ENCODE measurements at regions not wholly inside any gene's neighbourhood (a gene's known extent, or its start where the extent isn't known, plus 50 kb on each side); places are given as distances from the start of the nearest gene placed in this dataset.

DNA sequence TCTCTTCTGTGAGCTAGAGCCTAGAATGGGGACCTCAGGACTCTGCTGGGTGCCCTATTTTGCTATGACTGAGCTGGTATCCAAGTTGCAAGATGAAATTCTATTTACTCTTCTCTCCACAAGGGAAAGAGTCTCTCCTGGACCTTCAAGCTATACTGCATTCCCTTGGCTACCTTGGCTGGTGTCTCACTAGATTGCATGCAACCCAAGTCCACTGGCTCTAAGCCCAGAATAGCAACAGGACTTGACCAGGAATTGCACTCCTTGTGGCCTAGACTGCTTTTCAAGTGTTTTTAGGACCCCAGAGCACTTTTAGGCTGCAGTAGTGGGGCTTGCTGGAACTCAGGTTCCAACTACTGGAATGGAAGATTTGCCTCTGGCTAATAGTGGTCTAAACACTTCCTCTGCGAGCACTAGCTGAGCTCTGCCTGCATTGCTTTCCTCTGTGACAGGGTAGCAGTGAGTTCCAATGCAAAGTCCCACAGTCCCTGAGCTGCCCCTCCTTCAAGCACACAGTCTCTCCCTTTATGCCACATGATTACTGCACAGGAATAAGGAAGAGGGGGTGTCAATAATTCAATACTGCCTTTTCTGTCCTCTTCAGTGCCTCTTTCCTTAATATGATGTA, 1009.1 kb upstream of the FLRT2 start:
- no peak for TF ChIP-seq CTCF (conservative IDR thresholded peaks at IDR 0.05)
- Mint-ChIP-seq H3K4me1 (no peaks in the 10 kb centered on the region), H3K9me3 (peaks cover 10% of the 10 kb centered on the region), H3K4me3 (no peak overlapping the region), H3K36me3 (ENCODE audit: low read depth) (no peaks in the 10 kb centered on the region), H3K27me3 (ENCODE audit: low read depth) (no peaks in the 10 kb centered on the region), H3K27ac (ENCODE audit: unreplicated experiment) (no peak overlapping the region)
- DNase-seq (ENCODE audit: low read depth, low spot score), result no peak

- no peak for DNase-seq (ENCODE audit: low read depth, low spot score)
- Mint-ChIP-seq H3K4me3 (no peak overlapping the region), H3K9me3 (peaks cover 9% of the 10 kb centered on the region), H3K36me3 (ENCODE audit: low read depth) (no peaks in the 10 kb centered on the region), H3K27me3 (ENCODE audit: low read depth) (no peaks in the 10 kb centered on the region), H3K4me1 (no peaks in the 10 kb centered on the region), H3K27ac (ENCODE audit: unreplicated experiment) (no peak overlapping the region)
- TF ChIP-seq CTCF (conservative IDR thresholded peaks at IDR 0.05), result no peak
These were observed 1006.2 kb upstream of the FLRT2 start for GRCh38 chr14:84523746-84524145.

DNA sequence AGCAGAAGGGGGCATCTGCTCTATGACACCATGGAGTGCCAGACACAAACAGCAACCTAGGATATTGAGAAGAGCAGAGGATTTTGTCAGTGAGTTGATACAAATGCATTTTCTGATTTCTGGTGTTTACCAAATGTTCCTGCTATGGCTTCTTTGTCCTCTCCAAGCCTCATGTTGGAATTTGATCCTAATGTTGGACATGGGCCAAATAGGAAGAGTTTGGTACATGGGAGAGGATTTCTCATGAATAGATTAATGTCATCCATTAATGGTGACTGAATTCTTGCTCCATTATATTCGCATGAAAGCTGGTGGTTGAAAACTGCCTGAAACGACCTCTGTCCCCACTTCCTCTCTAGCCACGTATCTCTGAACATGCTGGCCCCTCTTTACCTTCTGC, 1002.2 kb upstream of the FLRT2 start:
- H3K27ac Mint-ChIP-seq (ENCODE audit: unreplicated experiment), result no peak overlapping the region

DNA sequence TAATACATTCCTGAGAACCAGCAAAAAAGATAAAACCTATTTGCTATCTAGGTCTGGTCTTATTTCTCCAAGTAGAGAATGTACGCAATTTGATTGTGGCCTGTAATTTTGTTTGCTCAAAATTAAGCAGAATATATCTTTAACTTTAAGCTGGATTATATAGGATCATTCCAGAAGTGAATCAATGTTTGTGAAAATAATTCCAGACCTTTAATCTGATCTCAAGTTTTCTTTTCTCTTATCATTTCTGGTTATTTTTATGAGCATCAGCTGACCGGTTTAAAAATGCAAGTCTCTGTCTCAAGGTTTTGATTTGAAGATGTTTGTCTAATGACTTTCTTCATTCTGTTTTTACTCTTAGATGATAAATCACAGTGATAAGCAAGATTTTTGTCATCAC, 997.9 kb upstream of the FLRT2 start:
- Mint-ChIP-seq H3K4me3 (no peak overlapping the region), H3K27ac (ENCODE audit: unreplicated experiment) (no peak overlapping the region), H3K4me1 (no peaks in the 10 kb centered on the region), H3K9me3 (peaks cover 2% of the 10 kb centered on the region), H3K27me3 (ENCODE audit: low read depth) (no peaks in the 10 kb centered on the region), H3K36me3 (ENCODE audit: low read depth) (no peaks in the 10 kb centered on the region)
- TF ChIP-seq CTCF (conservative IDR thresholded peaks at IDR 0.05), result no peak
- DNase-seq (ENCODE audit: low read depth, low spot score), result no peak

More for the DNA sequence above, 1002.2 kb upstream of the FLRT2 start:
- peaks cover 9% of the 10 kb centered on the region for H3K9me3 Mint-ChIP-seq
- DNase-seq (ENCODE audit: low read depth, low spot score), result no peak
- H3K4me1 Mint-ChIP-seq, result no peaks in the 10 kb centered on the region
- no peaks in the 10 kb centered on the region for H3K36me3 Mint-ChIP-seq (ENCODE audit: low read depth)
- no peaks in the 10 kb centered on the region for H3K27me3 Mint-ChIP-seq (ENCODE audit: low read depth)
- H3K4me3 Mint-ChIP-seq, result no peak overlapping the region
- no peak for TF ChIP-seq CTCF (conservative IDR thresholded peaks at IDR 0.05)

DNA sequence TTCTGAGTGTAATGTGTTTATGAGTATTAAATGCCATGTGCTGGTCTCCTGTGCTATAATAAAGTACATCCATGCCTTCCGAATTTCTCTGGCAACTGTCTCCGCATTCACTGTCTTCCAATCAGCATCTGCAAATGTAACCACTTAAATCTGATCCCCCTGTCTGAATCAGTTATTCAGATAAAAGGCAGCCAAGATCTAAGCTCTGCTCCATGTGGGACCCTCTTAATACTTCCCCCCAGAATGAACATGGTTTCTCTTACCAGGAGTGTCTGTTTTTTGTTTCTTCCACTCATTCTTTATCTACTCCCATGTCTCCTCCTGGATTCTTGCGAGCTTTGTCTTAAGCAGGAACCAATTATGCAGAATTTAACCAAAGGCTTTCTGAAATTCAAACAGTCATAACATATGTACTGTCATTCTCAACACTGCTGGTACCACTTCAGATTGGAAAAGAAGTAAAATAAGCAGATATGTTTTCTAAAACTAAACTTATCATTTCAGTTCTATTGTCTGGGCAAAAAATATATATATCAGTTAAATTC, 996.7 kb upstream of the FLRT2 start:
- H3K27me3 Mint-ChIP-seq (ENCODE audit: low read depth), result no peaks in the 10 kb centered on the region
- no peak for TF ChIP-seq CTCF (conservative IDR thresholded peaks at IDR 0.05)
- no peaks in the 10 kb centered on the region for H3K9me3 Mint-ChIP-seq
- no peak overlapping the region for H3K27ac Mint-ChIP-seq (ENCODE audit: unreplicated experiment)
- no peaks in the 10 kb centered on the region for H3K4me1 Mint-ChIP-seq
- no peak for DNase-seq (ENCODE audit: low read depth, low spot score)
- no peak overlapping the region for H3K4me3 Mint-ChIP-seq
- no peaks in the 10 kb centered on the region for H3K36me3 Mint-ChIP-seq (ENCODE audit: low read depth)
